ENCODE measurements at regions not wholly inside any gene's neighbourhood (a gene's known extent, or its start where the extent isn't known, plus 50 kb on each side); places are given as distances from the start of the nearest gene placed in this dataset.
"Not testable (repeated sequence)": the region's sequence is repeated elsewhere in the genome, so short reads cannot be mapped to it uniquely, and the experiment has no call there.

DNA sequence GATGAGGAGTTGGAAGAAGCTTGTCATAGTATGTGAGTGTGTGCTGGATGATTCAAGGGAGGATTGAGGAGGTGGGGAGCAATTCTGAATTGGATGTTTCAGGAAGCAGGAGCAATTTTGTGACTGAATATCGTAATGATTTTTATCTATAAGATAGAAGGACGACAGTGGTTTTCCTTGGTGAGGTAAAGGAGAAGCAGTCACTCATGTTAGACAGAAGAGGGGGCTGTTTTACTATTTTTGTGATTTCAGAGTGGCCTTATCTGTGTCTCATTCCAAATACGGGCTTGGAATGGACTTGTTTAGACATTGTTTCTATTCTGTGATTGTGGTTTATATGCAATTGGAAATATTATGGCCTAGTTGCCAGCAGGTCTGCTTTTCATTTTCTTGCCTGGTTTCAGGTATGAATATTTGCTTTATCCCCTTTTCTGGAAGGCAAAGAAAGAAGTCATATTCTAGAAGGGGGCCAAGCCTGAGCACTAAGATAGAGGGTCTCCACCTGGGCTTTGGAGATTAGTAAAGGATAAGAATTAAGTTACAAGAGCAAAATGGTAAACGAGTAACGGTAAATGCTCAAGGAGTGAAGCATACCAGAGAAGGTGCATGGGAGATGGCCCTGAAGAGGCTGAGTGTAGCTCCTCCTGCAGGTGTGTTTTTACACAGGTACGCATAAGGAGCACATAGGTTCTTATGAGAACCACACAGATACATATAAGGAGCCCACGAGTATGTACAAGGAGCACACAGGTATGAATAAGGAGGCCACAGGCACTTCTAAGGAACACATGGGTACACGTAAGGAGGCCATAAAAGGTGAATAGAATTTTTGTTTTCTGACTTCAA is 124.6 kb upstream of the KCNAB1 start:
- DNase-seq: peak; percentile 49

DNA sequence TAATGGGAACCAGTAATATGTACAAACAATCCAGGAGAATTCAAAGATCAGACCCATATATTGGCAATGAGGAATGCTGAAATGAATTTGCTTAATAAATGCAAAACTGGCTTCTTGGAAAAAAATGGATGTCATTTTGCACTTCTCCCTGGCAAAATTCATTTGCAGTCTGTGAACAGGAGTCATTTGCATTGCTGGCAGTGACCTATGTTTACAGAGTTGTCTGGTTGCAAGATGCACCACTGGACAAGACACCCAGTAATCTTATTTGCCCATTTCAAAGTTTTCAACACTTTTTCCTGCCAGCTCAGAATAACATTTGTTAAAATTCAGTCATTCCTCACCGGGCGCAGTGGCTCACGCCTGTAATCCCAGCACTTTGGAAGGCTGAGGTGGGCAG is 123.5 kb upstream of the KCNAB1 start:
- DNase-seq: no peak

DNA sequence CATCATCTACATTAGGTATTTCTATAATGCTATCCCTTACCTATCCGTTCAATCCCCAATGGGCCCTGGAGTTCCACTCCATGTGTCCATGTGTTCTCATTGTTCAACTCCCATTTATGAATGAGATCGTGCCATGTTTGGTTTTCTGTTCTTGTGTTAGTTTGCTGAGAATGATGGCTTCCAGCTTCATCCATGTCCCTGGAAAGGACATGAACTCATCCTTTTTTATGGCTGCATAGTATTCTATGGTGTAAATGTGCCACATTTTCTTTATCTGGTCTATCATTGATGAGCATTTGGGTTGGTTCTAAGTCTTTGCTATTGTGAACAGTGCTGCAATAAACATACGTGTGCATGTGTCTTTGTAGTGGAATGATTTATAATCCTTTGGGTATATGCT is 122.2 kb upstream of the KCNAB1 start:
- DNase-seq: not testable (repeated sequence)

DNA sequence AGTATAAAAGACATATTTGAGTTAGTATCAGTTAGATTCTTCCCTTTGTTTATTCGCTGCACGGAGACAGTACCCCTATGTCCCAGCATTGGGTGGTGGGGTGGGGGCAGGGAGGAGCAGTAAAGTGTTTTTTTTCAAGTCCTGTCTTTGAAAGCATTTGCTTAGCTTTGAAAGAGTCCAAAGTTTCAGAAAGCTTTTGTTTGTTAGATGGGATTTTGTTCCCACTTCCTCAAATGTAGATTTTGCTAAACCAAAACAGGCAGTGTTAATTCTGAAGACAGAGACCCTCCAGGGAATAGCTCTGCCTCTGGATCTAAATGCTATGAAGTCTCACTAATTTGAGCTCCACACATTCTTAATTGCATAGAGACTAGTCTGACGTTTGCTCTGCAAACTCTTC is 114.6 kb upstream of the KCNAB1 start:
- no peak for DNase-seq

DNA sequence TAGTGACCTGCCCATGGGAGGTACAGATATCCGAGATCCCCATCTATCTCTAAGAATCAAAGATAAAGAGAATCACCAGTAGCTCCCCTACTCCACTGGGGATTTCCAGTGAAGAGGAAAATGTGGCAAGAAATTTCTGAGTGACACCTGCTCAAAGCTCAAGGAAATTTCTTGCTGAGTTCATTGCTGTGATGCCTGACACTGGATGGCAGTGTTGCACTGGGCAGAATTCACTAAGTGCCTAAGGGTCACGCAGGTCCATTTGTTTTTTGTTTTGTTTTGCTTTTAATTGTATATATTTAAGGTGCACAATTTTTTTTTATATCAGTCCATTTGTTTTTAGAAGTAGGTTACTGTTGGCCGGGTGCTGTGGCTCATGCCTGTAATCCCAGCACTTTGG is 109.5 kb upstream of the KCNAB1 start:
- peak; percentile 25 for DNase-seq

DNA sequence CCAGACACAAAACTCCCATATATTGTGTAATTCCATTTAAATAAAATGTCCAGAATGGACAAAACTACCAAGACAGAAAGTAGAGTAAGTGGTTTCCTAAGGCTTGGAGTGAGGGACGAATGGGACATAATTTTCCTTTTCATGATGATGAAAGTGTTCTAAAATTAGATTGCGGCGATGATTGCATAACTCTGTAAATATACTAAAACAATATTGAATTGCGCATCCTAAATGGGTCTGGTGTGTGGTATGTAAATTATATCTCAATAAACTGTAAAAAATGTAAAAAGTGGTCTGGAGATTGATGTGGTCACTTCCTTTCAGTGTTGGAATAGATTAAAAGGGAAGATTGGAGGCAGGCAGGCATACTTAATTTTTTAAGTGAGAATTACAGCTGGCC is 105.9 kb upstream of the KCNAB1 start:
- no peak for DNase-seq

DNA sequence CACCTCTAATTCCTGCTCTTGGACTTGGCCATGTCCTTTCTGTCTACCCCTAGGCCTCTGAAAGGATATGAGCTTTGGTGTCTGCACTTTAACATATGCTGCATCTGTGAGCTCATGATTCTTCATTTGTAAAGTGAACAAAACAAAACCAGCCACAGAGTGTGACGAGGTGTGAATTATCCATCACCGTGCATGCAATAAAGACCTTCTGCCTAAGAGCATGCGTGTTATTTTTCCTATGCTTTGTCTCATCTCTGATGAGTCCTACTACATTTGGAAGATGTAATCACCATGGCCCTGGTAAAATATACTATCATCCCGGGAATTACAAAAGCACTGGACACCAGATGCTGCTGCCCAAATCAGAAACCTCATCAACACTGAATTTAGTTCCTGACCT is 103.5 kb upstream of the KCNAB1 start:
- no peak for DNase-seq

DNA sequence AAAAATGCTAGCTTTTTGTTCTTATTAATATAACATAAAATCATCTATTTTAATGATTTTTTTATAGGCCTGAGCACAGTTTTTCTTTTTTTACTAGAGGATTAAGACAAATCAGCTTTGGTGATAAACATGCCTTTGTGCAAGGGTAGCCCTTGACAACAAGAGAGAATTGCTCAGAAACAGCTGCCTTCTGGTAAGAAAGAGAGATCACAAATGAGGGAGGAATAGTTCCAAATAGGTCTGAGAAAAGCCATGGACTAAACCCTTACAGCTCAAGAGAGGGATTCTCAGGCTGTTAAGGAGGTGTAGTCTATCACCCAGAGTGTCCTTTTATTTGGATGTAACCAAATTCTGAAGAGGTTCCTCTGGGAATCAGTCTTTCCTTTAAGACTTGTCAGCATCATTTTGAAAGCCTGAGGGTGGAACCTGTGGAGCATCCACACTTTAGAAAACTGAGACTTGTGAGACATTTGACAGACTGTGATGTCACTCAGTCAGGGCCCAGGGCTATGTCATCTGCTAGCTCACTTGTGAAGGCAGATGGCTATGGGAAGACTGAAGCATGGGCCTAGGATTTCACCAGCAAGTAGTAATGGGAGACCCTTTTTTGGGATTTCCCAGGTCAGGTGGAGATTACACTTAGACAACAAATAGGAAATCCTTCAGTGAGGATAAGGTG is 102.9 kb upstream of the KCNAB1 start:
- DNase-seq: no peak

DNA sequence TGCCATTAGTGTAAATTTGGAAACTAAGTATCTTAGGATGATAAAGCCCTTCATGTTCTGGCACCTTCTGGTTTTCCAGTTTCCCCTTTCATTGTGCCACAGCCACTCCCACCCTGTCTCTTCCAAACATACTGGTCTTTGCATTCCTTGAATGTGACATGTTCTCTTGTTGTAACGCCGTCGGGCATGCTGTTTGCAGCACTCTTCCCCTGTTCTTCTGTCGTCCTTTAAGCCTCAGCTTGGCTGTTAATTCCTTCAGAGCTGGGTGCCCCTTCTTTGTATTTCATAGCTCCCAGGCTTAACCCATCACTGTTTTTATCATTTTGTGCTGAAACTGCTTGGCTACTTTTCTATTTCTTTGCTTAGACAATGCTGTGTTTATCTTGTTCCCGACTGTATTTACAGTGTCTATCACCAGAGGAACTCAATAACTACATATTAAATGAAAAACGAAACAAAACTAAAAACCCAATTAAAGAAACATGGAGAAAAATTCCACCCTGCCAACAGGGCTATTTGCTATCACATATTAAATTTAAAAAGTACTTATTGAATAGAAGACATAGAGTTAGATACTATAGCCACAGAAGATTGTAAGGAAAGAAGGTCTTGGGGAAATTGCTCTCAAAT is 95.4 kb upstream of the KCNAB1 start:
- DNase-seq: no peak

DNA sequence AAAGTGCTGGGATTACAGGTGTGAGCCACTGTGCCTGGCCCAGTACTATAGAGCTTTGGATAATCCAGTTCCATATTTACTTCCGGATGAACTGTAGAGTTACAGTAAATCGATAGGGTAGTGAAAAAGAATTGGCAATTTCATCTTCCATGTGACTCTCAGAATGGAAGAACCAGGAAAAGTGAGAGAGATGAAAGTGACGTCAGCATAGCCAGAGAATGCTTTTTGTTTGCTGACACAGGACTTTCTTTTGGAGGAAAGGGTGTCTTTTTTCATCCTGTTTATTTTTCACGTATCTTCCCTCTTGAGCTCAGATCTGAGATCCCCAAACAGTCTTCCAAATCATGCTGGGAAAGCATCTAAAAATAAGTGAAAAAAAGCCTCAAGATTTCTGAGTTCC is 91.2 kb upstream of the KCNAB1 start:
- no peak for DNase-seq

DNA sequence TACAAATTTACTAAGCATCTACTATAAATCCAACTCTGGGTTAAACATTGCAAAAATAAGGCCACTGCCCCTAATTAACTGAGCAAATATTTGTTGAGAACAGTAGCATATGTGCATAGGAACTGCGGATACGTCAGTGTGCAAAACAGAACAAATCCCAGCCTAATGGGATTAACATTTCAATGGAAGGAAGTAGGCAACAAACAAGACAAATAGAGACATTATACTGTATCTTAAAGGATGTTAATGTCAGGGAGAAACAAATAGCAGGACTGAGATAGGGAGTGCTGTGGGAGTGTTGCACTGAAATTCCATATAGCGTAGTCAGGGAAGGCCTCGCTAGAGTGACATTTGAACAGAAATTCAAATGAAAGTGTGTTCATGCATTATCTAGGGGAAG is 89.7 kb upstream of the KCNAB1 start:
- DNase-seq: no peak

DNA sequence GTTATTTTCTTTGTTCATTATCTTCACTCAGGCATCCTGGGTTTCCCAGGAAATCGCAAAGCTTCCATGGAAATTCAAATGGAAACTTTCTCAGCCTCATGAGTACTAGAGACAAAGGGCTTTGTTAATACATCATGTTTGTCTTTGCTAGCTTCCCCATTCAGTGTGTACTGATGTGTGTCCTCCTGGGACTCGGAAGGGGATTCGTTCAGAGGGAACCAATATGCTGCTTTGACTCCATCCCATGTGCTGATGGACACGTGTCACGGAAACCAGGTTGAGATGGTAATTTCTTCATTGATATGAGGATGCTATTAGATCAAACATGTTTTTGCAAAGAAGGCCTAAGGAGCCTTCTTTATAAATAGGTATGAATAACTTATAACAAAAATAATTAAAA is 87.0 kb upstream of the KCNAB1 start:
- no peak for DNase-seq

DNA sequence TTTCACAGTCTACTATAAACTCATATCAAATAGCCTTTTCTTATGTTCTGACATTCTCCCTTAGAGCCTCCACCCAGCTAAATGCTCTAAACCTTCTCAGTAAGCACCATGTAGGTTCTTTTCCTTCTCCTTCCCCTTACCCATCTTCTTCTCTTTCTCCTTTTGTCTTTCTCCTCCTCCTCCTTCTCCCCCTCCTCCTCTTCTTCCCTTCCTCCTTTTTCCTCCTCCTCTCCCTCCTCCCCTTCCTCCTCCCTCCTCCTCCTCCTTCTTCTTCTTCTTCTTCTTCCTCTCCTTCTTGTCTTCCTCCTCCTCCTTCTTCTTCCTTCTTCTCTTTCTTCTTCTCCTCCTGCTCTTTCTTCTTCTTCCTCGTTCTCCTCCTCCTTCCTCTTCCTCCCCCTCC is 85.2 kb upstream of the KCNAB1 start:
- no peak for DNase-seq

DNA sequence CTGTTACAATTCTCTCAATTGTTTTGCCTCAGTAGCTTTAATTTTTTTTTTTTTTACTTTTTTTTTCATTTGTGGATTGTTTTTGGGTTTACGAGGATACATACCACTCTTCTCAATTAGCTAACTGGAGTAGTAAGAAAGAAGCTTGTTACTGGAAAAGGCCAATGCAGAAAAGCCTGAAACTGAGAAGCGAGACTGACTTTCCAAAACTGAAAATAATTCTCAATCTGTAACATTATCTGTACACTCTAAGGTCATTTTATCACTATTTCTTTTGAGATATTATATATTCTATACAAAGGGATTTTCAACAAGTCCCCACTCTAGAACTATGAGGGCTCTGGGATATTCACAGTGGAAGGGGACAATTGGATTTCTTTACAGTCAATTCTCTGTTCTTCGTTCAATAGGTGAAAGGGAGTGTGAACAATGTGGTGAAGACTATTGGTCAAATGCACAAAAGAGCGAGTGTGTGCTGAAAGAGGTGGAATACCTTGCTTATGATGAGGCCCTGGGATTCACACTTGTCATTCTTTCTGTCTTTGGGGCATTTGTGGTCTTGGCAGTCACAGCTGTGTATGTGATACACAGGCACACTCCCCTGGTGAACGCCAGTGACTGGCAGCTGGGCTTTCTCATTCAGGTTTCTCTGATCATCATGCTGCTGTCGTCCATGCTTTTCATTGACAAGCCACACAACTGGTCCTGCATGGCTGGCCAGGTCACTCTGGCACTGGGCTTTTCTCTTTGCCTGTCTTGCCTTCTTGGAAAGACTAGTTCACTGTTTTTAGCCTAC is 83.9 kb upstream of the KCNAB1 start:
- DNase-seq: no peak

DNA sequence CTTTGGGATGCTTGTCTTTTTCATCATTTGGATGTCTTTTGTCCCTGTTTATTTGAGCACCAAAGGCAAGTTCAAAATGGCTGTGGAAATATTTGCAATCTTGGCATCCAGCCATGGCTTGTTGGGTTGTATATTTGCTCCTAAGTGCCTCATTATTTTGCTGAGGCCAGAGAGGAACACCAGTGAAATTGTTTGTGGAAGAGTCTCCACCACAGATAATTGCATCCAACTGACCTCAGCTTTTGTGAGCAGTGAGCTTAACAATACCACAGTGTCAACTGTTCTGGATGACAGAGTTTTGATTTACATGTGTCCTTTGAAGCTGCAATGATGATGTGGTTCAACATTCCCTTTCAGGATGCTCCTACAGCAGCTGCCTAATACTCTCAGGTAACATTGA is 83.0 kb upstream of the KCNAB1 start:
- DNase-seq: peak; percentile 82

DNA sequence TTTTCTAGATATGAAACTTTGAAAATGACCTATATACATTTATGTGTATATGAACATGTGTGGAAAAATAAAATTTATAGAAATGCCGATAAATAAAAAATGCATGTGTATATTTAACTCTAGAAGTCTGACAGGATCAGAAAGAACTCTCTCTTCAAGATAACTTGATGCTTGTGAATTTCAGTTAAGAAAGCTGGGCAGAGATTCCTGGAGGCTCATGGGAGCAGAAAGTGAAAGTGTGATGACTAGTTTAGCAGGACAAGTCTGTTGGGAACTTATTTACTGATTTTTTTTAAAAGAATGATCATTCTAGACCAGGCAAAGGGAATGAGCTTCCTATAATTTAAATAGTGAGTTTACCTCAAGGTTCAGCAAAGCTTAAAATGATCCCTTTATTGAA is 81.5 kb upstream of the KCNAB1 start:
- no peak for DNase-seq

DNA sequence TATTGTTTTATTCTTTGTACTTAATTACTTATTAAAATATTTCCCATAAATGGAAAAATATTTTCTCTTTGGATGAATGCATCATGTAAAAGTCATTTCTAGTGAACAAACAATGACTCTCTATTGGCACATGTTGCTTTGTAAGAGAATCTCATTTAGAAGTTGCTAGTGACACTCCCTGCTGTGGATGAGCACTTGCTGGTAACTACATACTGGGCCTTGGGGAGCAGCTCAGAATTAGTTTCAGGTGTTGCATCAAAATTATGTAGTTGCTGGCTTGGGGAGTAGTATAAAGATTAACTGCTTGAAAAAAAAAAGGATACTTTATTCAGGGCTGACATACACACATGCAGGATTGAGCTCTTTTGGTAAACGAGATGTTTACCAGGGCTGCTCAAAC is 80.3 kb upstream of the KCNAB1 start:
- DNase-seq: no peak

DNA sequence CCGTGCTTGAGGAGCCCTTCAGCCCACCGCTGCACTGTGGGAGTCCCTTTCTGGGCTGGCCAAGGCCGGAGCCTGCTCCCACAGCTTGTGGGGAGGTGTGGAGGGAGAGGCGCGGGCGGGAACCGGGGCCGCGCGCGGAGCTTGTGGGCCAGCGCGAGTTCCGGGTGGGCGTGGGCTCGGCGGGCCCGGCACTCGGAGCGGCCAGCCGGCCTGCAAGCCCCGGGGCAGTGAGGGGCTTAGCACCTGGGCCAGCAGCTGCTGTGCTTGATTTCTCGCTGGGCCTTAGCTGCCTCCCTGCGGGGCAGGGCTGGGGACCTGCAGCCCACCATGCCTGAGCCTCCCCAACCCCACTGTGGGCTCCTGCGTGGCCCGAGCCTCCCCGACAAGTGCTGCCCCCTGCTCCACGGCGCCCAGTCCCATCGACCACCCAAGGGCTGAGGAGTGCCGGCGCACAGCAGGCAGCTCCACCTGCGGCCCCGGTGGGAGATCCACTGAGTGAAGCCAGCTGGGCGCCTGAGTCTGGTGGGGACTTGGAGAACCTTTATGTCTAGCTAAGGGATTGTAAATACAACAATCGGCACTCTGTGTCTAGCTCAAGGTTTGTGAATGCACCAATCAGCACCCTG is 79.0 kb upstream of the KCNAB1 start:
- not testable (repeated sequence) for DNase-seq

DNA sequence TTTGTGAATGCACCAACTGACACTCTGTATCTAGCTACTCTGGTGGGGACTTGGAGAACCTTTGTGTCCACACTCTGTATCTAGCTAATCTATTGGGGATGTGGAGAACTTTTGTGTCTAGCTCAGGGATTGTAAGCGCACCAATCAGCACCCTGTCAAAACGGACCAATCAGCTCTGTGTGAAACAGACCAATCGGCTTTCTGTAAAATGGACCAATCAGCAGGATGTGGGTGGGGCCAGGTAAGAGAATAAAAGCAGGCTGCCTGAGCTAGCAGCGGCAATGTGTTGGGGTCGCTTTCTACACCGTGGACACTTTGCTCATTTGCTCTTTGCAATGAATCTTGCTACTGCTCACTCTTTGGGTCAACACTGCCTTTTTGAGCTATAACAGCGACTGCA is 78.5 kb upstream of the KCNAB1 start:
- not testable (repeated sequence) for DNase-seq

DNA sequence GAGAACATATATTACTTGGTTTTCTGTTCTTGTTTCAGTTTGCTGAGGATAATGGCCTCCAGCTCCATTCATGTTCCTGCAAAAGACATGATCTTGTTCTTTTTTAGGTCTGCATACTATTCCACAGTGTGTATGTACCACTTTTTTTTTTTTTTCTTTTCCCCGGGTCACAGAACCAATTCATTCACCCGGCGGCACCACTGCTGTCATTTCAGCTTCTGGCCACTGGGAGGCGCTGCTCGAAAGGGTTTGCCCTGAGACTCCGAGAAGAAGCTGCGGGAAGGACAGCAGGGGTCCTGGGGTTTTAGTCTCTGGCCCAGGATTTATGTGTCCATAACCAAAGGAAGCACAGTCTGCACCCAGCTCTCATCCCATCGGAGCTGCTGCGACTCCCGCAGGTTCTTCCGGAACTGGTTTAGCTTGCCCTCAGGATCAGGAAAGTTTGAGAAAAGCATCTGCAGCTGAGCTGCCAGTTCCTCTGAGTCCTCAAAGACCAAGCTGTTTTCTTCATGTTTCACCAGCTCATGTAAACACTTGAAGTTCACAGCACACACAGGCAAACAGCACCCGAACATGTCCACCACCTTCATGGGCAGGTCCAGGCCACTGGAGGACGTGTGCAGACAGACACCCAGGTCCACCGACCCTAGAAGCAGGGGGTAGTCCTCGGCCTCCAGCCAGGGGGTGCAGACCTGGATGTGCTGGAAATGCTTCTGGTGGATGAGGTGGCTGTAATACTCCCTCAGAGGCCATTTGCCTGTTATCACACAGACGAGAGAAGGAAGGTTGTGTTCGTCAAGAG is 76.3 kb upstream of the KCNAB1 start:
- not testable (repeated sequence) for DNase-seq

DNA sequence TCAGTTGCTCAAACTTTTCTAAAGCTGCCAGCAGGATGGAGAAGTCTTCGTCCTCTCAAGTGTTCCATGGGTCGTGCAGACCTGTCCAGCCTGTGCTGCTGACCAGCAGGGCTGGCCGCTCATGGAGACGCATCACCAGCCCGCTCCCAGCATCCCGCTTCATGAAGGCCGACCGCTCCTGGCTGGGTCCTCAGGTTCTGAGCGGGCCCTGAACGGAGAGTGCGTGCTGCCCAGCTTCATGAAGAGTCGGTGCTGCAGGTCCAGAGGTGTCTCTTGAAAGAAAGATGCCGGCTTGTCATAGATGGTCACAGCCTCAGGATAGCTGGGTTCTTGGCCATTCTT is 75.8 kb upstream of the KCNAB1 start:
- DNase-seq: no peak

DNA sequence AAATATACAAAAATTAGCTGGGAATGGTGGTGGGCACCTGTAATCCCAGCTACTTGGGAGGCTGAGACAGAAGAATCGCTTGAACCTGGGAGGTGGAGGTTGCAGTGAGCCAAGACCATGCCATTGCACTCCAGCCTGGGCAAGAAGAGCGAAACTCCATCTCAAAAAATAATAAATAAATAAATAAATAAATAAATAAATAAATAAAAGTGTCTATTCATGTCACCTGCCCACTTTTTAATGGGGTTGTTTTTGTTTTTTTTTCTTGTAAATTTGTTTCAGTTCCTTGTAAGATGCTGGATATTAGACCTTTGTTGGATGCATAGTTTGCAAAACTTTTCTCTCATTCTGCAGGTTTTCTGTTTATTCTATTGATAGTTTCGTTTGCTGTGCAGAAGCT is 71.9 kb upstream of the KCNAB1 start:
- not testable (repeated sequence) for DNase-seq
